BJ (cell line): ENCODE measurements at regions not wholly inside any gene's neighbourhood (a gene's known extent, or its start where the extent isn't known, plus 50 kb on each side); places are given as distances from the start of the nearest gene placed in this dataset.
A peak's percentile ranks its signal among the peaks of the same experiment; 100 is the strongest.

Experiments
- CTCF ChIA-PET: fragments of 350-600 bp; formaldehyde crosslinking; extraction: SDS; loops from one replicate; lab custom pipeline; 2021; ENCODE audit warnings: antibody characterized with exemption, inconsistent platforms; lab: Yijun Ruan, JAX
- POLR2A ChIA-PET: fragments of 300-600 bp; sonication (Branson Sonifier 250); formaldehyde crosslinking; extraction: SDS; loops from one replicate; lab custom pipeline; 2021; ENCODE audit warnings: antibody characterized with exemption; lab: Charles Lee
- DNase-seq: peaks from one replicate; pipeline ENCODE4 v3.0.0-alpha.2; 2011; ENCODE audit warnings: low read depth
- H3K27me3 ChIP-seq: 2 replicates; pipeline ENCODE4 v1.6.0; 2011; ENCODE audit warnings: low read length; ENCODE audit not compliant: control insufficient read depth, insufficient read depth
- H3K36me3 ChIP-seq: 2 replicates; pipeline ENCODE4 v1.5.1; 2011; ENCODE audit warnings: low read length; ENCODE audit not compliant: control insufficient read depth, insufficient read depth
- H3K4me3 ChIP-seq: 2 replicates; pipeline ENCODE4 v1.5.1; 2011; ENCODE audit warnings: low read depth, mild to moderate bottlenecking, control low read depth, low read length
- TF ChIP-seq, protein P1 (sequence below): IDR thresholded peaks from 2 replicates; pipeline ENCODE4 v1.5.1; 2011; ENCODE audit warnings: low read depth, mild to moderate bottlenecking, control low read depth, inconsistent platforms, low read length, moderate library complexity; ENCODE audit not compliant: insufficient read depth

DNA sequence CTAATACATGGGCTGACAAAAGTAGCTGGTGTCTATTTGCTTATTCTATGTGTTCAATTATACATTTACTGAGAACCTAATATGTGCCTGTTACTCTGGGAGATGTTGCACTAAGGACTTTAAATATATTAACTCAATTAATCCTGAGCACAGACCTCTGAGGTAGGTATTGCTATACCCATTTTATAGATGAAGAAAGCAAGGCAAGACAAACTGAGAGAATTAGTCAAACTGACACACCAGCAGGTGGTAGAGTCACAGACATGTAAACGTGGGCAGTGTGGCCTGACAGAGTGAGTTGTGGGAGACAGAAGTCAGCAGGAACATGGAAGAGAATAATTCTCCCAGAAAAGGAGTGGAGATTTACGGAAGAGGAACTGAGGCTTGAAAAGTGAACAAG, 428.9 kb downstream of the LPIN1 start:
- H3K27me3 ChIP-seq = no peaks in the 10 kb centered on the region
- TF ChIP-seq, protein P1, sequence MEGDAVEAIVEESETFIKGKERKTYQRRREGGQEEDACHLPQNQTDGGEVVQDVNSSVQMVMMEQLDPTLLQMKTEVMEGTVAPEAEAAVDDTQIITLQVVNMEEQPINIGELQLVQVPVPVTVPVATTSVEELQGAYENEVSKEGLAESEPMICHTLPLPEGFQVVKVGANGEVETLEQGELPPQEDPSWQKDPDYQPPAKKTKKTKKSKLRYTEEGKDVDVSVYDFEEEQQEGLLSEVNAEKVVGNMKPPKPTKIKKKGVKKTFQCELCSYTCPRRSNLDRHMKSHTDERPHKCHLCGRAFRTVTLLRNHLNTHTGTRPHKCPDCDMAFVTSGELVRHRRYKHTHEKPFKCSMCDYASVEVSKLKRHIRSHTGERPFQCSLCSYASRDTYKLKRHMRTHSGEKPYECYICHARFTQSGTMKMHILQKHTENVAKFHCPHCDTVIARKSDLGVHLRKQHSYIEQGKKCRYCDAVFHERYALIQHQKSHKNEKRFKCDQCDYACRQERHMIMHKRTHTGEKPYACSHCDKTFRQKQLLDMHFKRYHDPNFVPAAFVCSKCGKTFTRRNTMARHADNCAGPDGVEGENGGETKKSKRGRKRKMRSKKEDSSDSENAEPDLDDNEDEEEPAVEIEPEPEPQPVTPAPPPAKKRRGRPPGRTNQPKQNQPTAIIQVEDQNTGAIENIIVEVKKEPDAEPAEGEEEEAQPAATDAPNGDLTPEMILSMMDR = no peak
- H3K36me3 ChIP-seq = no peaks in the 10 kb centered on the region
- POLR2A ChIA-PET = no interaction called here
- no peak overlapping the region for H3K4me3 ChIP-seq
- no peak for DNase-seq
- CTCF ChIA-PET = no interaction called here

DNA sequence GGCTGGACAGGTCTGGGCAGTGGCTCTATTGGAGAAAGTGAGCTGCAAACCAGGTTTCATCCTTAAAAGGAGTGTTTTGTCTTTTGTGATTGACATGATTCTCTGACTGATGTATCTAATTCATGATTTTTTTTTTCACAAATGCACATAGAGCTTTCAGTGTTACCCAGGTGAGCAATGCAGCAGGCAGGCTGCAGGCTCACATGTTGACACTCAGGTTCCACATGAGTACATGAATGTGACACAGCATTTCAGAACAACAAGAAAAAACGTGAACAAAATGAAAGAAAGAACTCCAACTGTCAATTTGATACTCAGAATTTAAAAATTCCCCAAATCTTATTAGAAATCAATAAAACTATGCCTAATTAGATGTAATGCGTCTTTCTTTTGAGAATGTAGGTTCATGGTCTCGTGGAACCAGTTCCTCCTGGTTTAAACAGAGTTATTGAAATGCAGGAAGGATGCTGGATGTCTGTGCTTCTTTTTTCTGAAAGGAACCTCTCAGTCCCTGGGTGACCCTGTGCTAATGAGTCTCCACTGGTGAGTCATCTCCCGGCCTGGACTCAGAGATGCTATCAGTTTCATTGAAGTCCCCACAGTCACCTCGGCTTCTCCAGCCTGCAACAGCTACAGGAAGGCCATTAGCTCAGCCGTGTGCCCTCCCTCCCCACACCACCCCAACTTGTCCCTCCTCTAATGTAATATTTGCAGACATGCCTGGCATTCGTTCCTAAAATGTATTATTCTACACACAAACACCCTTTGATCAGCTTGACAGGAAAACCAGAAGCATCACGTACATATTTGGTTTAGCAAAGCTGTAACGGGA, 430.4 kb downstream of the LPIN1 start:
- H3K4me3 ChIP-seq = no peak overlapping the region
- peak; percentile 55 for DNase-seq
- POLR2A ChIA-PET = interaction anchor here (0.6 kb wide), 1 partner anchor 81 kb away, joined by 4 read pairs; no protein-coding TSS in a partner anchor
- CTCF ChIA-PET = interaction anchor here (0.6 kb wide), 2 partner anchors 27 to 765 kb away, joined by 3 read pairs; no protein-coding TSS in a partner anchor
- TF ChIP-seq, protein P1 = no peak
- H3K27me3 ChIP-seq = no peaks in the 10 kb centered on the region; the same call in none of the 2 replicates
- no peaks in the 10 kb centered on the region for H3K36me3 ChIP-seq

DNA sequence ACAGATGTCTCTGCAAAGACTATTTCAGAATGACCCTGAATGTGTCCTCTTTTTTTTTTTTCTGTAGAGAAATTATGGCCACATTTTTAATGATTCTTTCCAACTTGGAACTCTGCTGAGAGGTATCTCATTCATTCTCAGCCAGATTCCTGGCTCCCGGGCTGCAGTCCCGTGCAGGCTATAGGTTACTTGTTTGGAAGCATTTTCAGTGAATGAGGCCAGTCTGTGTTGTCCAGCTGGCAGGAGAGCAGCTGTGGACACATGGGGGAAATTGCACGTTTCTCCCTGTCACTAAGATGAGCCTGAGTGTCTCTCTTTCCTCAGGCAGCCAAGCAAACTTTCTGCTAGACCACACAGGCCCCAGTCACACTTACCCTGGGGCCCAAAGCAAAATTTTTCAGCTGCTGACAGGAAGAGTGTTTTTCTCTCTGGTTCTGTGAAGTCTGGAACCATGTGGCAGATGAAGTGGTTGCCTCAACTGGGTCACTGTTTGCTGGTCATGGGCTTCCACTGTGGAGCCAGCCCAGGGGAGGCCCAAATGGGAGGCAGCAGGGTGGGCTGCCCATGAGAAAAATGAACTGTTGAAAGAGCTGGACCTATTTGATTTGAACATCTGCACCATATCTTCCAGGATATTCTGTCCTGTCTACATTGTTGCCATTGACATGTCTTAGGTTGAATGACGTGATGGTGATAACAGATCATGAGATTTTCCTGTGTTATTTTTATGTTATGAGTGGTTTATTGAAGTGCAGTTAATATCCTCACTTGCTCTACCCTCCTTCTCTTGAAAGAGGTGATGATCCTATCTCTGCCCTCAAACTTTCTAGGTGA, 431.2 kb downstream of the LPIN1 start:
- TF ChIP-seq, protein P1 = no peak
- no peaks in the 10 kb centered on the region for H3K36me3 ChIP-seq
- no peak overlapping the region for H3K4me3 ChIP-seq
- ChIA-PET CTCF (interaction anchor here (0.6 kb wide), 2 partner anchors 764 to 919 kb away, joined by 3 read pairs; no protein-coding TSS in a partner anchor), POLR2A (no interaction called here)
- peaks cover 3% of the 10 kb centered on the region for H3K27me3 ChIP-seq
- DNase-seq = peak; percentile 48

DNA sequence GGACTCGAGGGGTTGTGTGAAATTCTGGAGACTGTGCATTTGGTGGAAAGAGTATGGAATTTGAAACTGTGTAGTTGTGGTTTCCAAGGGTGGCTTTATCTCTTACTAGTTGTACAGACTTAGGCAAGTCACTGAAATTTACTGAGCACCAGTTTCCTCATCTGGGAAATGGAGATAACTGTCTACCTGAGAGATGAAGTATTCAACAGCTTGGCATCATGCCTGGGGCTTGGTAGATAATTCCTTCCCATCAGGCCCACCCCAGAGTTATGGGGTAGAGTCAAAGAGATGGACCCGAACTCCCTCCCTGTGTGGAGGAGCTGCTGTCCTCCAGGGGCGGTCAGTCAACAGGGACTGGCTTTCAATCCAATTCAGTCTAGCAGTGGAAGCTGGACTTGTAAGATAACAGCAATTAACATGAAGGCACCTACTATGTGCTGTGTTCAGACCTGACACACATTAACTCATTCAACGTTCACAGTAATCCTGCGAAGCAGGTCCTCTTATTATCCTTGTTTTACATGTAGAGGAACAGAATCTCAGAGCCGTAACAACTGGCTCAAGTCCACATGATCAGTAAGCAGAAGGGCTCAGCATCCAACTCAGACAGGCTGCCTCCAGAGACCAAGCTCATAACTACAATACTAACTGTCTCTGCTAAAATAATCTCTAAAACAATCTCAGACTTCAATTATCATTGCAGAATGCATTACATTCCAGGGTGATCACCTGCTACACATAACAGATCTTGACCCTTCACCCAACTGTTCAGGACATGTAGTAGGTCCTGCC, 432.1 kb downstream of the LPIN1 start:
- DNase-seq = no peak
- Histone ChIP-seq H3K4me3 (no peak overlapping the region), H3K27me3 (peaks cover 3% of the 10 kb centered on the region), H3K36me3 (no peaks in the 10 kb centered on the region)
- POLR2A ChIA-PET = no interaction called here
- CTCF ChIA-PET = interaction anchor here (0.9 kb wide), 1 partner anchor 356 kb away, joined by 3 read pairs; no protein-coding TSS in a partner anchor
- TF ChIP-seq, protein P1 = no peak
